PC-3 (cell line): ENCODE measurements at regions not wholly inside any gene's neighbourhood (a gene's known extent, or its start where the extent isn't known, plus 50 kb on each side); places are given as distances from the start of the nearest gene placed in this dataset.

Experiments
- ATAC-seq: fragments of 200-7000 bp; cut with Tn5 transposase; 2 replicates; pipeline ENCODE4 v1.9.1; 2020; ENCODE audit warnings: mild to moderate bottlenecking, moderate library complexity
- BruUV-seq: library from RNA; stranded (reverse); fragments of 400-500 nt; replicated peaks from 2 replicates; lab custom pipeline; 2021; lab: Mats Ljungman, UMichigan
- CTCF ChIA-PET: fragments of 300-600 bp; sonication (Branson Sonifier 250); formaldehyde crosslinking; loops from one replicate; lab custom pipeline; 2022; ENCODE audit warnings: antibody characterized with exemption; lab: Charles Lee
- POLR2A ChIA-PET: fragments of 300-600 bp; sonication (Branson Sonifier 250); formaldehyde crosslinking; loops from one replicate; lab custom pipeline; 2022; ENCODE audit warnings: antibody characterized with exemption; ENCODE audit not compliant: unreplicated experiment; lab: Charles Lee
- DNase-seq: peaks from one replicate; pipeline ENCODE4 v3.0.0-alpha.2; 2015
- H2AFZ ChIP-seq: fragments of 300-600 bp; sonication (generic); 2 replicates; pipeline ENCODE4 v1.6.0; 2016; ENCODE audit warnings: antibody characterized with exemption, low read length
- H3F3A ChIP-seq: fragments of 300-600 bp; sonication (generic); one replicate; pipeline ENCODE4 v1.6.0; 2017; ENCODE audit warnings: antibody characterized with exemption, low read length, control low read depth, mild to moderate bottlenecking; ENCODE audit not compliant: unreplicated experiment
- H3K27ac ChIP-seq: fragments of 300-600 bp; sonication (generic); 2 replicates; pipeline ENCODE4 v1.5.1; 2016; ENCODE audit warnings: mild to moderate bottlenecking, low read length
- H3K27me3 ChIP-seq: fragments of 300-600 bp; sonication (generic); 2 replicates; pipeline ENCODE4 v1.6.1; 2016; ENCODE audit warnings: low read length, mixed read lengths
- H3K36me3 ChIP-seq: fragments of 300-600 bp; sonication (generic); 2 replicates; pipeline ENCODE4 v1.6.1; 2016; ENCODE audit warnings: low read depth, mixed run types, low read length, mixed read lengths
- H3K4me1 ChIP-seq: fragments of 300-600 bp; sonication (generic); 2 replicates; pipeline ENCODE4 v1.5.1; 2016; ENCODE audit warnings: low read length; ENCODE audit not compliant: insufficient read depth
- H3K4me2 ChIP-seq: fragments of 300-600 bp; sonication (generic); 2 replicates; pipeline ENCODE4 v1.6.0; 2016; ENCODE audit warnings: low read length
- H3K4me3 ChIP-seq: fragments of 300-600 bp; sonication (generic); 2 replicates; pipeline ENCODE4 v1.5.1; 2016; ENCODE audit warnings: mild to moderate bottlenecking, low read length, mixed read lengths
- H3K79me2 ChIP-seq: fragments of 300-600 bp; sonication (generic); 2 replicates; pipeline ENCODE4 v1.6.1; 2017; ENCODE audit warnings: low read length, mixed read lengths
- H3K9ac ChIP-seq: fragments of 300-600 bp; sonication (generic); 2 replicates; pipeline ENCODE4 v1.6.0; 2016; ENCODE audit warnings: mild to moderate bottlenecking, low read length
- H3K9me2 ChIP-seq: fragments of 300-600 bp; sonication (generic); replicated peaks from 2 replicates; pipeline ENCODE4 v1.6.1; 2016; ENCODE audit warnings: mixed run types, low read length, mixed read lengths
- H3K9me3 ChIP-seq: fragments of 300-600 bp; sonication (generic); 2 replicates; pipeline ENCODE4 v1.6.1; 2016; ENCODE audit warnings: low read length, mixed read lengths
- H4K20me1 ChIP-seq: fragments of 300-600 bp; sonication (generic); 2 replicates; pipeline ENCODE4 v1.6.1; 2016; ENCODE audit warnings: low read length, mixed read lengths
- EZH2 ChIP-seq: fragments of 300-600 bp; sonication (generic); IDR thresholded peaks from one replicate; pipeline ENCODE4 v1.6.1; 2017; ENCODE audit warnings: antibody characterized with exemption, mild to moderate bottlenecking, low read length; ENCODE audit not compliant: unreplicated experiment
- EZH2phosphoT487 ChIP-seq: fragments of 300-600 bp; sonication (generic); IDR thresholded peaks from 2 replicates; pipeline ENCODE4 v1.6.1; 2018; ENCODE audit warnings: mild to moderate bottlenecking, antibody characterized with exemption, low read length, borderline replicate concordance
- intact Hi-C: fragments of 100-400 bp; cut with micrococcal nuclease; formaldehyde crosslinking; loops from 2 replicates; pipeline ENCODE4 v1.9.0; 2023
- TF ChIP-seq, protein P1 (sequence below): fragments of 300-600 bp; sonication (generic); conservative IDR thresholded peaks from 2 replicates; pipeline ENCODE4 v1.5.1; 2017; ENCODE audit warnings: antibody characterized with exemption, low read depth, mild to moderate bottlenecking, low read length

DNA sequence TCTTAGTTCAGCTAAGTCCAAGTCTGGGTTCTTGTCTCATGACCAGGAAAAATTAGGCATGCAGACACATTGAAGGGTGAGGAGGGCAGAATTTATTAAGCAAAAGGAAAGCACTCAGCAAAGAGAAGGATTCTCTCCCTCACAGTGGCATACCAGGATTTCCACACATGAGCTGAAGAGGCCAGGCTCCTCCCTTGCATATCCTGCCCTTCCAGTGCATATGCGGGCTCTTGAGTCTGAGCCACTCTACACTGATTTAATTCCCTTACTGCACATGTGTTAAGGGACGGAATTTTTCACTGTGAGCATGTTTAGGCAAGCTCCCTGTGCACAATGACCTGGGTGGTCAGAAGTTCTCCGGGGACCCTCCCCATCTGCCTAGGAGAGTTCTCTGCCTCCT is 652.7 kb upstream of the POM121L12 start:
- no peaks in the 10 kb centered on the region for H3K79me2 ChIP-seq
- no peaks in the 10 kb centered on the region for H4K20me1 ChIP-seq
- no TSS peak for BruUV-seq
- intact Hi-C loops = no loop called here
- no peak overlapping the region for H3K27ac ChIP-seq
- no peak overlapping the region for H3K9ac ChIP-seq
- peaks cover 7% of the 10 kb centered on the region; the same call in 1 of the 2 replicates for H3K9me3 ChIP-seq
- ATAC-seq = no peak
- H3K4me1 ChIP-seq = no peaks in the 10 kb centered on the region
- H3K36me3 ChIP-seq = no peaks in the 10 kb centered on the region
- ChIA-PET POLR2A (no interaction called here), CTCF (no interaction called here)
- H3F3A ChIP-seq = no peaks in the 10 kb centered on the region
- no peaks in the 10 kb centered on the region for H3K27me3 ChIP-seq
- no peak overlapping the region for H2AFZ ChIP-seq
- no peak for DNase-seq
- no peak overlapping the region for H3K4me2 ChIP-seq
- TF ChIP-seq, protein P1, sequence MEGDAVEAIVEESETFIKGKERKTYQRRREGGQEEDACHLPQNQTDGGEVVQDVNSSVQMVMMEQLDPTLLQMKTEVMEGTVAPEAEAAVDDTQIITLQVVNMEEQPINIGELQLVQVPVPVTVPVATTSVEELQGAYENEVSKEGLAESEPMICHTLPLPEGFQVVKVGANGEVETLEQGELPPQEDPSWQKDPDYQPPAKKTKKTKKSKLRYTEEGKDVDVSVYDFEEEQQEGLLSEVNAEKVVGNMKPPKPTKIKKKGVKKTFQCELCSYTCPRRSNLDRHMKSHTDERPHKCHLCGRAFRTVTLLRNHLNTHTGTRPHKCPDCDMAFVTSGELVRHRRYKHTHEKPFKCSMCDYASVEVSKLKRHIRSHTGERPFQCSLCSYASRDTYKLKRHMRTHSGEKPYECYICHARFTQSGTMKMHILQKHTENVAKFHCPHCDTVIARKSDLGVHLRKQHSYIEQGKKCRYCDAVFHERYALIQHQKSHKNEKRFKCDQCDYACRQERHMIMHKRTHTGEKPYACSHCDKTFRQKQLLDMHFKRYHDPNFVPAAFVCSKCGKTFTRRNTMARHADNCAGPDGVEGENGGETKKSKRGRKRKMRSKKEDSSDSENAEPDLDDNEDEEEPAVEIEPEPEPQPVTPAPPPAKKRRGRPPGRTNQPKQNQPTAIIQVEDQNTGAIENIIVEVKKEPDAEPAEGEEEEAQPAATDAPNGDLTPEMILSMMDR = no peak
- TF ChIP-seq EZH2phosphoT487 (no peak), EZH2 (no peak)
- no peaks in the 10 kb centered on the region for H3K9me2 ChIP-seq
- H3K4me3 ChIP-seq = no peak overlapping the region

- CTCF ChIA-PET = no interaction called here
- H3K9me3 ChIP-seq = no peaks in the 10 kb centered on the region
- H3K9me2 ChIP-seq = no peaks in the 10 kb centered on the region
- no peak overlapping the region for H3K27ac ChIP-seq
- H3K4me3 ChIP-seq = no peak overlapping the region
- H2AFZ ChIP-seq = no peak overlapping the region
- DNase-seq (no peak), ATAC-seq (no peak)
- intact Hi-C loops = no loop called here
- no peaks in the 10 kb centered on the region for H4K20me1 ChIP-seq
- TF ChIP-seq EZH2 (no peak), EZH2phosphoT487 (no peak)
- TF ChIP-seq, protein P1 = no peak
- no peaks in the 10 kb centered on the region for H3K36me3 ChIP-seq
- no TSS peak for BruUV-seq
- no peaks in the 10 kb centered on the region for H3F3A ChIP-seq
- H3K4me2 ChIP-seq = no peak overlapping the region
- H3K9ac ChIP-seq = no peak overlapping the region
- no peaks in the 10 kb centered on the region for H3K27me3 ChIP-seq
- no peaks in the 10 kb centered on the region for H3K4me1 ChIP-seq
- no peaks in the 10 kb centered on the region for H3K79me2 ChIP-seq
- POLR2A ChIA-PET = no interaction called here
Observed at GRCh38 chr7:52369922-52370321, 665.5 kb upstream of the POM121L12 start.

GRCh38 chr7:52365349-52365748 is 670.1 kb upstream of the POM121L12 start:
- Histone ChIP-seq H2AFZ (no peak overlapping the region), H3K4me3 (no peak overlapping the region), H3K9ac (no peak overlapping the region), H3K4me1 (no peaks in the 10 kb centered on the region), H3F3A (no peaks in the 10 kb centered on the region), H3K4me2 (no peak overlapping the region), H3K79me2 (no peaks in the 10 kb centered on the region), H3K27ac (no peak overlapping the region), H3K36me3 (no peaks in the 10 kb centered on the region), H3K9me3 (no peaks in the 10 kb centered on the region), H3K27me3 (no peaks in the 10 kb centered on the region), H3K9me2 (no peaks in the 10 kb centered on the region), H4K20me1 (no peaks in the 10 kb centered on the region)
- no peak for ATAC-seq
- POLR2A ChIA-PET = no interaction called here
- intact Hi-C loops = no loop called here
- CTCF ChIA-PET = no interaction called here
- no peak for DNase-seq
- BruUV-seq = no TSS peak
- TF ChIP-seq, protein P1 = no peak
- no peak for TF ChIP-seq EZH2
- no peak for TF ChIP-seq EZH2phosphoT487
